Stomach (tissue), 4 donors: ENCODE measurements at regions not wholly inside any gene's neighbourhood (a gene's known extent, or its start where the extent isn't known, plus 50 kb on each side); places are given as distances from the start of the nearest gene placed in this dataset.

ENCODE experiments used
- CTCF ChIP-seq, 7 experiments: fragments of 450-650 bp in 4 of 7; fragments of 200-600 bp in 3 of 7; sonication (generic) in 3 of 7; IDR thresholded peaks; one replicate each; pipeline ENCODE4 v1.5.1; 2016 to 2019; ENCODE audit warnings: antibody characterized with exemption in 7 of 7, control low read depth in 2 of 7, mild to moderate bottlenecking in 1 of 7
- POLR2A ChIP-seq, 4 donors: fragments of 450-650 bp; IDR thresholded peaks; one replicate each; pipeline ENCODE4 v1.6.1; 2016; ENCODE audit warnings: antibody characterized with exemption in 4 of 4, control low read depth in 2 of 4, mild to moderate bottlenecking in 1 of 4, moderate library complexity in 1 of 4
- POLR2AphosphoS5 ChIP-seq, 3 donors: sonication (generic); formaldehyde crosslinking; IDR thresholded peaks; one replicate each; pipeline ENCODE4 v1.6.1; 2016; ENCODE audit warnings: antibody characterized with exemption in 3 of 3

DNA sequence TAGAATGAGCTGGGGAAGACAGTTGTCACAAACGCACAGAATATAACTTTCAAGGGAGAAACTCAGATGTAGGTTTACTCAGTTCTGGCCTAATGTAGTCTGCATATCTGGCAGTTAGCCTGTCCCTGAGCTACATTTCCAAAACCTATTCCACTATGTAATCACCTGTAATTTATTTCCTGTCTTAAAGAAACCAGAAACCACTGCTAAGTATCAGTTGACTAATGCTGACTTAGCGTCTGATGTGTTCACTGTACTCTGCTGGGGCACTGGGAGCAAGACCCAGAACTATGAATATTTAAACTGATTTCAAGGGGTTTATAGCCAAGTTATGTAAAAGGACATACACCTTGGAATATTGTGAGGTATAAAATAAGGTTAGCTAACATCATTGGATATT is 1995.2 kb upstream of the PIK3C3 start:
- TF ChIP-seq POLR2A (IDR thresholded peaks at IDR 0.05) (no peak), CTCF (IDR thresholded peaks at IDR 0.05) (no peak), POLR2AphosphoS5 (IDR thresholded peaks at IDR 0.05) (no peak)
